SH-SY5Y (cell line): ENCODE measurements at regions not wholly inside any gene's neighbourhood (a gene's known extent, or its start where the extent isn't known, plus 50 kb on each side); places are given as distances from the start of the nearest gene placed in this dataset.

Source experiments
- GATA2 ChIP-seq: IDR thresholded peaks from 2 replicates; pipeline ENCODE4 v1.6.1; 2011; ENCODE audit warnings: mild to moderate bottlenecking, low read depth, low read length
- GATA3 ChIP-seq: IDR thresholded peaks from 2 replicates; pipeline ENCODE4 v1.6.1; 2011; ENCODE audit warnings: low read depth, mild to moderate bottlenecking, low read length, moderate library complexity

DNA sequence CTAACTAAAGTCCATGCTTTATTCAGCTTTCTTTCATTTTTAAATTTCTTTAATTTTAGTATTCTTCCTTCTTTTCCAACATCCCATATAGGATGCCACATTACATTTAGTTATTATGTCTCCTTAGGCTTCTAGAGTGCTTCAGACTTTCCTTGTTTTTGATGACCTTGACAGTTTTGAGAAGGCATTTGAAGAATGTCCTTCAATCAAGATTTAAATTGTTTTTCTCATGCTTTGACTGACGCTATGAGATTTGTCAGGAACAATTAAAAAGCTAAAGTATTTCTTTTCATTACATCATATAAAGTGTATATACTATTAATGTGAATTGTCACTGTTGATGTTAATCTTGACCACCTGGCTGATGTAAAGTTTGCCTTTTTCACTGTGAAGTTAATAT, 173.7 kb upstream of the LYPLAL1 start:
- TF ChIP-seq GATA2 (no peak), GATA3 (no peak)
